GM13976 (cell line): ENCODE measurements at regions not wholly inside any gene's neighbourhood (a gene's known extent, or its start where the extent isn't known, plus 50 kb on each side); places are given as distances from the start of the nearest gene placed in this dataset.

Experiments used
- DNase-seq: peaks from one replicate; pipeline ENCODE4 v3.0.0; 2012; ENCODE audit warnings: low spot score
- in situ Hi-C: fragments of 300-500 bp; cut with MboI; formaldehyde crosslinking; loops from one replicate; pipeline ENCODE4 v1.12.0; 2022; ENCODE audit warnings: low sequenced_read_pairs, mixed read lengths, inconsistent platforms; ENCODE audit not compliant: unreplicated experiment
- TF ChIP-seq, protein P1 (sequence below): IDR thresholded peaks from 2 replicates; pipeline ENCODE4 v1.5.1; 2012; ENCODE audit warnings: borderline replicate concordance, mild to moderate bottlenecking; ENCODE audit not compliant: insufficient read depth; ENCODE audit errors: extremely low read depth, missing control alignments, control extremely low read depth

DNA sequence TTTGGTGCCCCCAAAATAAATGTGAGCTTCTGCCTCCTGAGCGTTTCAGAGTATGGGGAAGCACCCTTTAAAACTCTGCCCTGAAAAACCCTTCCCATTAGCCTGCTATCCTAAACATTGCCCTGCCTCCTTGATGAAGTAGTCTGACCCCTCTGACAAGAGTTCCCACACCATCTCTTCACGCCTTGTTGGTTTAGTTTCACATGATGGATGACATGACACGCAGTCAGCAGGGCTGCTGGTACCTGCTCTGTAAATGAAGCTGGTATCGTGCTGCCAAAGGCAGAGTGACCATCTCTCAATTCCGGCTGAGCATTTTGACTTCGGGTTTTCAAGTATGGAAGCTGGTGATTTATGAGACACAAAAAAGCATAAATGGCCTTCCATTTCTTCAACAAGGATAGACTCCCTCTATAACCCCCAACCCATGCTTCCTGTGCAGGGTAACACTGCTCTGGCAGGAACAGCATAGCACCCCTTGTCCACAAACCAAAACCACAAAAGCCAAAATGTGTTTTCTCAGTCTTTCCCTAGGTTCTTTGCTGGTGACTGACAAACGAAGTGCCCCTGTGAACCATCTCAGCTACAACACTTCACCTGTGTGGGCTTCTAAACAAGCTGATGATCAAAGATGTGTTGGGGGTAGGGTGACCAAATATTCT, 444.6 kb downstream of the NUF2 start:
- in situ Hi-C loops, result no loop called here
- TF ChIP-seq, protein P1, sequence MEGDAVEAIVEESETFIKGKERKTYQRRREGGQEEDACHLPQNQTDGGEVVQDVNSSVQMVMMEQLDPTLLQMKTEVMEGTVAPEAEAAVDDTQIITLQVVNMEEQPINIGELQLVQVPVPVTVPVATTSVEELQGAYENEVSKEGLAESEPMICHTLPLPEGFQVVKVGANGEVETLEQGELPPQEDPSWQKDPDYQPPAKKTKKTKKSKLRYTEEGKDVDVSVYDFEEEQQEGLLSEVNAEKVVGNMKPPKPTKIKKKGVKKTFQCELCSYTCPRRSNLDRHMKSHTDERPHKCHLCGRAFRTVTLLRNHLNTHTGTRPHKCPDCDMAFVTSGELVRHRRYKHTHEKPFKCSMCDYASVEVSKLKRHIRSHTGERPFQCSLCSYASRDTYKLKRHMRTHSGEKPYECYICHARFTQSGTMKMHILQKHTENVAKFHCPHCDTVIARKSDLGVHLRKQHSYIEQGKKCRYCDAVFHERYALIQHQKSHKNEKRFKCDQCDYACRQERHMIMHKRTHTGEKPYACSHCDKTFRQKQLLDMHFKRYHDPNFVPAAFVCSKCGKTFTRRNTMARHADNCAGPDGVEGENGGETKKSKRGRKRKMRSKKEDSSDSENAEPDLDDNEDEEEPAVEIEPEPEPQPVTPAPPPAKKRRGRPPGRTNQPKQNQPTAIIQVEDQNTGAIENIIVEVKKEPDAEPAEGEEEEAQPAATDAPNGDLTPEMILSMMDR, result no peak
- DNase-seq, result no peak

GRCh38 chr1:163768576-163768975, 446.8 kb downstream of the NUF2 start:
- DNase-seq, result no peak
- in situ Hi-C loops, result no loop called here
- TF ChIP-seq, protein P1, result no peak

GRCh38 chr1:163770265-163770664, 448.5 kb downstream of the NUF2 start:
- DNase-seq, result no peak
- TF ChIP-seq, protein P1, result no peak
- in situ Hi-C loops, result no loop called here

GRCh38 chr1:163771637-163772036, 449.9 kb downstream of the NUF2 start:
- DNase-seq, result no peak
- TF ChIP-seq, protein P1, result no peak
- in situ Hi-C loops, result no loop called here

DNA sequence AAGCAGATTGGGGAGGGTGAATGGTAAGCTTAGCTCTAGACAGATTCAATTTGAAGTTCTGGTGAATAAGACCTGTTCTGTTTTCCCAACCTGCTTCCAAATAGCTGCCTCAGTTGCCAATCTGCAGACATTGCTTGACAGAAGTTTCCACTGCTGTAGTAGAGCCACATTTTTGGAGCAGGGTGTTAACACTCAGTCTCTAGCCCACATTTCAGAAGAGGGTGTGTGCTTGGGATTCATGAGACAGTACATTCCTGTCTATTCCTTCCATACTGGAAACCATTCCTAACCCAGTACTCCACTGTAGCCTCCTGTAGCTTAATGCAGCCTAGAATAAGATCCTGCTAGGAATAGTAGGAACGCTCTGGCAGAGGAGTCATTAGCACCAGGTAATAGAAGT, 450.5 kb downstream of the NUF2 start:
- DNase-seq, result no peak
- TF ChIP-seq, protein P1, result no peak
- in situ Hi-C loops, result no loop called here

DNA sequence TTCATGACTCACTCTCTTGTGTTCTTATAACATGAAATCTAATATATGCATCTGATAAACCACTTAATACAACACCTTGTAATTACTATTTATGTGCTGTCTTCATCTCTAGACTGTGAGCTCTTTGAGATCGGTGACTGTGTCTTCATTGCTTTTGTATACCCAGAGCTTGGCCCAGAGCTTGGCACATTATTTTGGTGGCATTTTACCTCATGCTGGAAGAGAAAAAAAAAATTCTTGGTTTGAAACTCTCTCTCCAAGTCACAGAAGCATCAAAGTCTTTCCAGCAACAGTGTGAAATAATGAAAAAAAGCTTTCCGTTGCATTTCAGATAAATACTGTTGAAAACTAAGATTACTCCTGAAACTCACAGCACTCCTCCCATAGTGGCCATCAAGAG, 451.6 kb downstream of the NUF2 start:
- in situ Hi-C loops, result no loop called here
- TF ChIP-seq, protein P1, result no peak
- DNase-seq, result no peak
